ENCODE measurements at regions not wholly inside any gene's neighbourhood (a gene's known extent, or its start where the extent isn't known, plus 50 kb on each side); places are given as distances from the start of the nearest gene placed in this dataset.

GRCh38 chr16:5730783-5731182, 633.2 kb upstream of the EEF2KMT start:
- no peak overlapping the region for H3K27ac ChIP-seq
- CTCF ChIA-PET: no interaction called here
- TF ChIP-seq CTCF (conservative IDR thresholded peaks at IDR 0.05; ENCODE audit: low read depth): no peak
- no peak for DNase-seq (ENCODE audit: low spot score)
- POLR2A ChIA-PET (ENCODE audit: low non-redundant PET): no interaction called here

GRCh38 chr16:5722116-5722619, 624.6 kb upstream of the EEF2KMT start:
- POLR2A ChIA-PET (ENCODE audit: low non-redundant PET): no interaction called here
- CTCF ChIA-PET: no interaction called here
- no peak overlapping the region for H3K27ac ChIP-seq
- TF ChIP-seq CTCF (conservative IDR thresholded peaks at IDR 0.05; ENCODE audit: low read depth): no peak
- DNase-seq (ENCODE audit: low spot score): no peak

- no peak overlapping the region for H3K27ac ChIP-seq
- ChIA-PET CTCF (no interaction called here), POLR2A (ENCODE audit: low non-redundant PET) (no interaction called here)
- no peak for DNase-seq (ENCODE audit: low spot score)
- no peak for TF ChIP-seq CTCF (conservative IDR thresholded peaks at IDR 0.05; ENCODE audit: low read depth)
These were observed 617.6 kb upstream of the EEF2KMT start for GRCh38 chr16:5715155-5715554.

GRCh38 chr16:5709889-5710288, 612.3 kb upstream of the EEF2KMT start:
- H3K27ac ChIP-seq: no peak overlapping the region
- POLR2A ChIA-PET (ENCODE audit: low non-redundant PET): no interaction called here
- no peak for TF ChIP-seq CTCF (conservative IDR thresholded peaks at IDR 0.05; ENCODE audit: low read depth)
- no peak for DNase-seq (ENCODE audit: low spot score)
- CTCF ChIA-PET: no interaction called here

- CTCF ChIA-PET: no interaction called here
- no peak for DNase-seq (ENCODE audit: low spot score)
- POLR2A ChIA-PET (ENCODE audit: low non-redundant PET): no interaction called here
- no peak overlapping the region for H3K27ac ChIP-seq
- no peak for TF ChIP-seq CTCF (conservative IDR thresholded peaks at IDR 0.05; ENCODE audit: low read depth)
These were observed 608.6 kb upstream of the EEF2KMT start for GRCh38 chr16:5706211-5706610.

- ChIA-PET CTCF (no interaction called here), POLR2A (ENCODE audit: low non-redundant PET) (no interaction called here)
- DNase-seq (ENCODE audit: low spot score): no peak
- no peak for TF ChIP-seq CTCF (conservative IDR thresholded peaks at IDR 0.05; ENCODE audit: low read depth)
- no peak overlapping the region for H3K27ac ChIP-seq
These were observed 606.7 kb upstream of the EEF2KMT start for GRCh38 chr16:5704271-5704670.

- ChIA-PET CTCF (no interaction called here), POLR2A (ENCODE audit: low non-redundant PET) (no interaction called here)
- no peak for TF ChIP-seq CTCF (conservative IDR thresholded peaks at IDR 0.05; ENCODE audit: low read depth)
- no peak for DNase-seq (ENCODE audit: low spot score)
- no peak overlapping the region for H3K27ac ChIP-seq
These were observed 595.8 kb upstream of the EEF2KMT start for GRCh38 chr16:5693426-5693825.

Data from RWPE1 (cell line).